Stromal cell of bone marrow (primary cell): ENCODE measurements at regions not wholly inside any gene's neighbourhood (a gene's known extent, or its start where the extent isn't known, plus 50 kb on each side); places are given as distances from the start of the nearest gene placed in this dataset.
"Not testable (repeated sequence)": the region's sequence is repeated elsewhere in the genome, so short reads cannot be mapped to it uniquely, and the experiment has no call there.

Experiments used
- DNase-seq: peaks from one replicate; pipeline ENCODE4 v3.0.0-alpha.2; 2012; ENCODE audit warnings: low read depth

DNA sequence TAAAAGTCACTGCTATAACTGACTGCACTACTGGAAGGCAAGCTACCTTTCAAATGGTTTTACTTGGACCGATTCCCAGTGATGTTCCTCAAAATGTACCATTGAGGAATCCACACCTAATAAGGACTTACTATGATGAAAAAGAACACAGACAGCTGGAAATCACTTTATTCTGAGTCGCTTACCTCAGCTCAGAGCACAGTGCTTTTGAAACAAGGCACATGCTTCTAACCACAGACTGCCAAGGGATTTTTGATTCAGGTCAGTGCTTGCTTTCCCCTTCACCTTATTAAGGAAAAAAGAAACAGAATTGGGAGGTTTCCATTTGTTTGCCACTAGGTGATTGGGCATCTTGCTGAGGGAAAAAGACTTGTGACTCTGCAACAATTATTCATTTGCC, 707.5 kb upstream of the FSHR start:
- DNase-seq = no peak

DNA sequence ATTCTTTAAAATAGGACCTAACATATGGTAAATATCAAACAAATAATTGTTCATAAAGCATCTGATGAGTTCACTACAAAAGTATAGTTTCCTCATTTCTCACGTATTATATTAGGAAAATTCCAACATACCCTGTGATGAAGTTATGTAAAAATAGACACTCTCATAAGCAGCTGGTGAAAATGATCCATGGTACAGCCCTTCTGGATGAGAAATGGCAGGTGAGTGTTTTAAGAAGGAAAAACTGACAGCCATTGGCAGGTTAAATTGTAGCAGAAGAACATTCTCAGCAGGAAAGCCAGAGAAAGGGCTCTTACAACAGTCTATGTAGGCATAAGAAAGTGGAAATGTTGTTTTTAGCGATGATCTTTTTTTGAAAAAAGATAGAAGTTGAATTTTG, 706.5 kb upstream of the FSHR start:
- no peak for DNase-seq

DNA sequence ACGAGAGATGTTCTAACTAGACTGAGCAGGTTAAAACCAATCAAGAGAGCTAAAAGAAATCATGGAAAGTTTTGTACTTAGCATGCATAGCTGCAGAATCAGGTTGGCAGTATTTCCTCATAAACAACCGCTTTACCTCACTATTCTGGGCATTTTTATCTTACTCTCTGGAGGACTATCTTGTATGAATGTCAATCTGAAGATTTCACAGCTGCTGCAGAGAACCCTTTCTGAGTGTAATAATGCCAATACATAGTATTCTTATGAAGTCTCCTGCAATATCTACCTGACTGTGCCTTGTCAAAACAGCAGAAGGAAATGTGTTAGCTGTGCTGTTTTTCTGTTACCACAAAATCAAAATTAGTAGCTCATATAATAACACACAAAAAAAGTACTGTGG, 705.9 kb upstream of the FSHR start:
- no peak for DNase-seq

DNA sequence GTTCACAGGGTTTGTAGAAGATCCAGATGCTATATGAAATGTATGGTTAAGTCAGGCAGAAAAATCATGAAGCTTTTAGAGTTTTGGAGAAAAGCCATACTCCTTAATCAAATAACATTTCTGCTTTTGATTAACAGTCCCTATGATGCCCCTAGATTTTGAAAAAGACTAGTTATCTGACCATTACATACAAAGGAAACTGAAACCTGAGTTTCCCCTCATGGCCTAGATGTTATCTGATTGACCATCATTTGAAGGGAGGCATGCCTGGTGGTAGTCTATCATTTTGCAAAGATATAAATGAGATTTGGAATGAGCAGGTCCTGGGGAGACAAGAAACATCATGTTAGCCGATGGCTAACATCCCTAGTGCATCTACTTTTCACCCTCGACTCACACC, 704.3 kb upstream of the FSHR start:
- DNase-seq = no peak

DNA sequence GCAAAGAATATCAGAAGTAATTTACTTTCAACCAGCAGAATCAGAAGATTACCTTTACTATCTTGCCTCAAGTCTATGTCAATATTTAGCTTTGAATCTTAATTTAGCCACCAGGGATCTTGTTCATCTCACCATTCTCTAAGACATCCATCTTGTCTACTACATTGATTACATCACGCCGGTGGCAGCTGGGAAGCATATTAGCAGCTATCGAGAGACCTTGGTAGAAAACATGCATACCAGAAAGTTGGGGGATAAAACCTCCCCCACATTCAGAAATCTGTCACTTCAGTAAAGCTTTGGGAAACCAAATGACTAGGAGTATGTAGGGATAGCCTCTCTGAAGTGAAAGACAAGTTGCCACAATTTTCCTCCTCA, 703.8 kb upstream of the FSHR start:
- DNase-seq = no peak

DNA sequence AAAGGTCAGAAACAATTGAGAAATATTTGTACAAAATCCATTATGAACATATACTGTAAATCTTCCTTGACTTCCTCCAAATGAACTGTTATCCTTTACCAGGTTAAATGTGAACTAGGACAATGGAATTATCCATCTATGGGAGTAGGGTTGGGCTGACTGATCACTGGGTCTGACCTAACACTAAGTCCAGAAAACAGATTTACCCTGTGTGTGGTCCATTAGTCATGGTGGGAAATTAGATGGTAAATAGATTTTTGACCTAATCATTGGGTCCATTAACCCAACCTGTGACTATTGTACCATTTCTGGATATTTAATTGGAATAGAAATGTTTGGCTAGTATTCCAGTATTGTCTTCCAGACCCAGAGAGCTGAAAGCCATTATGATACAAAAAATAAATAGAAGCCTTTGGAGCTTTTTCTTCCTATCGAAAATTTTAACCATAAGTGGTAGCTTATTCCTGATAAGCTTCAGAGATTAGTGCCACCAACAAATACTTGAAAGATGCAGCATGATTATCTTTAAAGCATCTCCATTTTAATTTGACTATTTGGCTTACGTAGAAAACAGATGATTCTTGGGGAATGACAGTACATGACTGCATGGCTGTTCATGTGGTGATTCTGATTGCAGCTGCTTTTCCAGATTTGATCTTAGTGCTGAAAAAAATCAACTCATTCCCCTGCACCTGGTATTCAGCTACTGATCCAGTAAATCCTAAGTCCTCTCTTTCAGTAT, 703.2 kb upstream of the FSHR start:
- no peak for DNase-seq

DNA sequence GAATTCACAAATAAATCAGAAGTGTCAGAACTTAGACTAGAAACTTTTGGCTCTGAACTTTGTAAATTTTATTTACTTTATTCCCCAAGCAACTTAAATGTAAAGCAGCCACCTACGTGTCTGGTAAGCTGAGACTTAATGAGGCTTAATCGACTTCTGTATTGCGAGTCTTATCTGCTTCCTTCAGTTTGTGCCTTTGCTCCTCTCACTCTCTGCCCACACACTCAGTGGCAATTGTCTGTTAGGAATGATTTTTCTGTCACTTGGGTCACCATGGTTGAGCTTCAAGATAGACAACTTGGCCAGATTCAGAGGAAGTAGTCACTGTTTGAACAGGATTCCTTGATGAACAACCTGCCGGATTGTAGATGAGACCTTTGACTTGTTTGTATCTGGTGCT, 691.4 kb upstream of the FSHR start:
- DNase-seq = no peak

DNA sequence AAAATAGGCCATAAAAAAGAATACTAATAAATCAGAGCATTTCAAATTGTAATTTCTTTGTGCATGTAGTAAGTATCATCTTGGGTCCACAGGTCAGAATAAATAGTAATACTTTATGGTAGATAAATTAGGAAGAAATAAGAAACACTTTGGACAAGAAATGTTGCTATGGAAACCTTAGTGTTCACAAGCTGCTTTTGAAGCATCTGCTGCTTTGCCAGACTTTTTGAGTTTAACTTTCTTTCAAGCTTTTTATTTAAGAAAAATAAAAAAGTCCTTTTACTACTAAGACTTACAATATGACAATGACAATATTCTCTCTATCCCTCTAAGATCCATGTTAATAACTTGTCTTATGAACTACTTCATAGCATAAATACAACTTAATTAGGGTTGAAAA, 690.7 kb upstream of the FSHR start:
- no peak for DNase-seq

DNA sequence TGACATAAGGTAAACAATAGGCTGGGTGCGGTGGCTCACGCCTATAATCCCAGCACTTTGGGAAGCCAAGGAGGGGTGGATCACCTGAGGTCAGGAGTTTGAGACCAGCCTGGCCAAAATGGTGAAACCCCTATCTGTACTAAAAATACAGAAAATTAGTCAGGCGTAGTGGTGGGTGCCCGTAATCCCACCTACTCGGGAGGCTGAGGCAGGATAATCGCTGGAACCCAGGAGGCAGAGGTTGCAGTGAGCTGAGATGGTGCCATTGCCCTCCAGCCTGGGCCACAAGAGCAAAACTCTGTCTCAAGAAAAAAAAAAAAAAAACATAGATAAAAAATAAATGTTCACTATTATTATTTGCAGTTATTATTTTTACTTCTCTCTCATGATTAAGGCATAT, 689.8 kb upstream of the FSHR start:
- not testable (repeated sequence) for DNase-seq

DNA sequence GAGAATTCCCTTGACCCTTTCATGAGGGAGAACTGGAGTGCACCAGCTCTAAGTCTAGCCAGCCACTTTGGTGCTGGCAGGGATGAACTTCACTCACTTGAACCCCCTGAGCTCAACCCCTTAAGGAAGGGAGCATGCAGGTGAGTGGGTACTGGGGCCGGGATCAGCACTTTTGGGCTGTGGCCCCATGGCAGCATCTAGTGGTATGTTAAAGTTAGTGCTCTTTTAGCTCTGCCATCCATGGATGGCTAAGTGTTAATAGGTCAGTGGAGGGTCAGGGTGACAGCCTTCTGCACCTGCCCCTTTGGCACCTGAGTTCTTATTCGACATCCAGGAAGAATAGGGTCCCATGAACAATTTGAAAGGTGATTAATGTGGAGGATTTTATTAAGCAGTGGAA, 689.0 kb upstream of the FSHR start:
- DNase-seq = no peak

DNA sequence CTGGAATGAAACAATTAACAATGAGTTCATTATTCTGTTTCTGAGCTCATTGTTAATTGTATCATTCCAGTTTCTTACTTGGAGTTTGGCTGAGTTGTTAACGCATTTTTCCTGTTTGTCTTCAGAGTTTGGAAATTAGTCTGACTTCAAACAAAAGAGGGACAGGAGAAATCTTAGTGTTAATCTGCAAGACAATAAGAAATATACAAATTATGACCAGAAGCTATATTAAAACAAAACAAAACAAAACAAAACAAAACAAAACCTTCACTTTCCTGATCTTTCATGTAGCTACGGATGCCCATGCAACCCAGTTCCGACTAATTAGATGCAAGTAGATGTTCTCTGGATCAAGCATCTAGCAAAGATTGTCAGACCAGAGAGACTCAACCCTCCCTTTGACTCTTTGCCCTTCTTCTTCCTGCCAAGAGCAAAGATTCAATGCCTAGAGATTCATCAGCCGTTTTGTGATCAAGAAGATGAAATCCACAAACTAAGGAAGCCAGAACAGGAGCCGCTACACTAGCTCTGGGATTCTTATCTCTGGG, 686.2 kb upstream of the FSHR start:
- no peak for DNase-seq

DNA sequence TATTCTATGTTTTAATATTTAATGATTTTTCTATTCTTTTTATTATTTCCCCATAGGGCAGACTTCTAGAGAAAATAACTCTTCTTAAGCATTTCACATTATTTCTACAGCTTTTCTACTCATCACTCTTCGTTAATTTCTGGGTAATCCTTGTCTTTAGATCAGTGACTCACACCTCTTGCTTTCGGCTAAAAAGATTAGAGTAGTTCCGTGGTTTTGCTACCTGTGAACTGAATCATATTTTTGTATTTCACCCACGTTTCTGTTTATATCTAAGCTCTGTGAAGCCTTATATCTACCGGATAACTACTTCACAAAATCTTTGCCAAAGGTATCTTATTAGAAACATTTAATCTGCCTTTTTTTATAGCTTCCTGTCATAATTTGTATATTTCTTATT, 685.5 kb upstream of the FSHR start:
- DNase-seq = no peak

DNA sequence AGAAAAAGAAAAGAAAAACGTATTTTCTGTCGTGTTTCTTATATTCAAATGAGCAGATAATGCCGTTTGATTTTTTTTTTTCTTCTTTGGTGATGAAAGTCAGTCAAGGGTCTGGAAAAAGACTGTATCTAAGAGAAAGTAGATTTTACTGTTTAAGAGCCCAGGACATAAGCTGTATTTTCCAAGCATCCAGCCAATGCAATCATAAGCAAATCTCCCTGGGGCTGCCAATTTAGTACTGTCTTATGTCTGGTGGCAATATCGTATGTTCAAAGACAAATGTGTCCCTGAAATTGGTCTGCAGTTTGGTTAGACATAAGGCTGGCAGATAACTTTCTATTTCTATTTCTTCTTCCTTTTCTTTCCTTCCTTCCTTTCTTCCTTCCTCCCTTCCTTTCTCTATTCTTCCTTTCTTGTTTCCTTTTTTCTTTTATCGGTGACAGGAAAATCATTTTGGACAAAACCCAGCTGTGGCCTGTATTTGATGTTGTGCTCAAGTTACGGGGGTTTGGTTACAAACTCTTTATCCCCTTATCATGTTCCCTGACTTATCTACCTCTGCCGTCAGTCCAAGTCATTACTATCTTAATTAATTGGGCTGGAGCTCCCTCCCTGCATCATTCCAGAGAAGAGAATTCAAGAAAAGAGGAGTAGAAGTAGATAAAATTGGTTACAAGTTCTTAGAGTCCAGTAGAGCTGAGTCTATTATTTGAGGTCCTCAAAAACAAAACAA, 683.4 kb upstream of the FSHR start:
- DNase-seq = no peak

DNA sequence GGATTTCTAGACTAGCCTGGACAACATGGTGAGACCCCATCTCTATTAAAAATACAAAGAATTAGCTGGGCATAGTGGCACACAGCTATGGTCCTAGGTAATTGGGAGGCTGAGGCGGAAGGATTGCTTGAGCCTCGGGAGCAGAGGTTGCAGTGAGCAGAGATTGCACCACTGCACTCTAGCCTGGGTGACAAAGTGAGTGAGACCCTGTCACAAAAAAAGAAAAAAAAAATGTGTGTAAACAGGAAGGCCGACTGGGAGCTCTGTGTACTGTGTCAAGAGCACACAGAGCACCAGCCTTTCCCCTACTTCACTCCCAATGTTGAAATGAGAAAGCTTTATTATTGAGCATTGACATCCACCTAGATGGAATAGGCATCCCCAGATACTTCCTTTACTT, 681.7 kb upstream of the FSHR start:
- DNase-seq = no peak

DNA sequence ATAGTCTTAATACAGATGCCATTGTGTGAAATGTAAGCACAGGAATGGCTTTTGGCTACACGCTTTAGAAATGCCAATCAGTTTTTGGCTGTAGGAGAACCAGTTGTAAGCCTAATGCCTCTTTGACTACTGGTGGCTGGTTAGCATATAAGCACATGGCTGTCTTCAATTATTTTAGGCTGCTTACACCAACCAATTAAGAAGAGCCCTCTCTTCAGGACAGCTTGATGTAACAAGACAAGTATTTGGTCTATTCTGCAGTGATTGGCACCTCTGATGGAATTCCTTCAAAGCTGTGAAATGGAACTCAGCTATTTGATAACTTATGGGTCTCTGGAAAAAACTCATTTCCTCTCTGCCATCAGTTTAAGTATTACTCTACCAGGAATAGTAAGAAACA, 680.1 kb upstream of the FSHR start:
- no peak for DNase-seq

DNA sequence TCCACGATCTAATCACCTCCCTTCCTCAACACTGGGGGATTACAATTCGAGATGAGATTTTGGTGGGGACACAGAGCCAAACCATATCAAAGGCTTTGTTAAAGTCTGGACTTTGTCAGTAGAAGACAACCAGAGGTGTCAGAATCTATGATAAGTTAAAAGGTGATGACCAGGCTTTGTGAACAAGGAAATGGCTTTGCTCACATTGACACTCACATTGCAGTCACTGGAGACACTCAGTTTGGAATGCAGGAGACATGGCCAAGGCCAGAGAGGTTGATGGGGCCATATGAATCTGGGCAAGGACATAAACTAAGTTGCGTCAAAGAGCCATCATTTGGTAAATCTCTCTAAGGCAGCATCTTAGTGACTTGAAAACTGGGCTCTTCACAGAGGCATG, 678.2 kb upstream of the FSHR start:
- DNase-seq = no peak

DNA sequence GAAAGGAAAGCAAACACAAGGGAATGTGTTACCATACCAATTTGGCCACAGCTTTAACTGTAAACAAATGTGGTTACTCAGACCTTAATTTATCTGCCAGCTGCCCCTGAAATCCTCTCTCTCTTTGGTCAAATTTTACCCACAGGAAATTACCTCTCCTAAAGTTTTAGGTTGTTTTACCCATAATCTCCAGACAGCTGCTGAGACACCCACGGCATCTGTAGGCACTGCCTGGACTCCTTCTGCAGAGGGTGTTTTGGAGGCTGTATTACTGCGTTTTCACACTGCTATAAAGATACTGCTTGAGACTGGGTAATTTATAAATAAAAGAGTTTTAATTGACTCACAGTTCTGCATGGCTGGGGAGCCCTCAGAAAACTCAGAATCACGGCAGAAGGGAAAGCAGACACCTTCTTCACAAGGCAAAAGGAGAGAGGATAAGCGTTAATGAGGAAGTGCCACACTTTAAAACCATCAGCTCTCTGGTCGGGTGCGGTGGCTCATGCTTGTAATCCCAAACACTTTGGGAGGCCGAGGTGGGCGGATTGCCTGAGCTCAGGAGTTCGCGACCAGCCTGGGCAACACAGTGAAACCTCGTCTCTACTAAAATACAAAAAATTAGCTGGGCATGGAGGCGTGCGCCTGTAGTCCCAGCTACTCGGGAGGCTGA, 677.5 kb upstream of the FSHR start:
- DNase-seq = no peak

DNA sequence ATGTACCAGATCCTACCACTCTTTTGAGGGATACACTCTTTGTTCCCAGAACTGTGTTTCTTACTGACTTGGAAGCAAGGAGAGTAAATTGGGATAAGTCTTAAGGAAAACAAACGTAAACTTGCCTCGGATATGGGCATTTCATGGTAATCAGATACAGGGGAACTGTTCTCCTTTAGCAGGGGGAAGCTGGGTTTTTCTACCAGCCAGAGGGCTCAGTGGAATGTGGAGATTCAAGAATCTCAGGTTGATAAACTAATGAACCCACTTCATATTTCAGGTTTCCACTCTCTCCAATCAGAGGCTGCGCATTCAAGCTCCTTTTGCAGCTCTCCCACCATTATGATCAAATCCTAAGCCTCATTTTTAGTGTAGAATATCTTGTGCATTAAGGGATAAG, 676.5 kb upstream of the FSHR start:
- DNase-seq = no peak

DNA sequence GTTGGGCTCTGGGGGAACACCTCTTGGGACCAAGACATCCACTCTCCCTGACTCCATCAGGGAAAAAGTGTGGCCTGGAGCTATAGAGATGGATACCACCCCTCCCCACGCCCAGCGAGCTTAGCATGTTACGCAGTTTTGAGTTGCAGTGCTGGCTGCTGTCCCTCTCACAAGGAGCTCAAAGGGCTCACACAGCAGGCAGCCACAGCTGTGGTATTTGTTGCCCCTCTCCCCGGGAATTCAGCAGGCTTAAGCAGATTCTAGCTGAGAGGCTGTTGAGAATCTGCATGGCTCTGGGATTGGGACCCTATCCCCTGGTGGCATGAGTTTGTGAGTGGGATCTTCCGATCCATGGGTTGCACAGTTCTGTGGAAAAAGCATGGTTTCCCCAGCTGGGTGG, 673.1 kb upstream of the FSHR start:
- DNase-seq = no peak

DNA sequence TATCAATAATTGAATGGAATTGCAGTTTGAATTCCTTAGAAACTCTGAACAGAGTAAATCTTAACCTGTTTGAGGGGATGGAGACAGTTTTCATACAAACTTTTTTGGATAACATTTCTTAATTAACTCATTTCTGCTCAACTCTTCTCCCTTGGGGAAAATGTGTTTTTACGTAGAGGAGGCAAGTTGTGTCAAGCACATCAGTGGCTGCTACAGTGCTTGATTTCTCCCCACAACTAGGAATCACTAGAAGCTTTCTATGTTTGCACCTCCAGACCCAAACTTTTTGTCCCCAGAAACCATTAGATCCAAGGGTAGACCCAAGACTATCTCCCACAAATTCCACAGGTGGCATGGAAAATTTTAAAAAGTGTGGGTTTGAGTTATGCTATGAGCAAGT, 658.9 kb upstream of the FSHR start:
- no peak for DNase-seq

DNA sequence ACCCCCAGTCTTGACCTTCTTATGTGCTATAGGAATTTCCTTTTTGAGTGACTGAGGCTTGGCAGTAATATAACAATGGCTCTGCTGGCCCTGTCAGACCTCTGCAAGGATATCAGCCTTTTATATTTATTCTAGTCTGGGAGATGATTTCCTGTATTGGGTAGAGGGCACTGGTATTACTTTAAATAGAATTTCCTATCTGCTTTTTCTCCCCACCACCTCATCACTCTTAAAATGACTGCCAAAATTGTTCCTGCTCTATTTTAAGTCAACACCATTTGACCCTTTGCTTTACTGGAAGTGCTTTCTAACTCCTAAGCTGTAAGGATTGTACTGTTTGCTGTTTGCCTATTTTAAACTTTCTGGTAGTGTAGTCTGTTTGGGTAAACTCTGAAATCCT, 658.4 kb upstream of the FSHR start:
- no peak for DNase-seq

DNA sequence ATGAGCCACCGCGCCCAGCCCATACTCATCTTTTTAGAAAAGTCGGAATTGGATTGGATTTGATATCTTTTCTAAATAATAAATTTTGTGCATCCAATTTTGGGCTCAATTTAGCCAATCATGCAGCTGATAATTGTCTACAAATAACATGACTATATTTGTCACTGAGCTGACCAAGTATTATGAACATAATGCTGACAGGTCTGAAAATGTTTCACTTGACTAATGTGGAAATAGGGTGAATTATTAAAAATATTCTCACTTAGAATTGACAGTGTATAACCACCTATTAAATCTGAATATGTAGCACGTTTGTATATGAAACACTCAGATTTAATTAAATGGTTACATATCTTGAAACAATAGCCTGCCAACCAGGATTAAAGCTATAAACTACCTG, 657.2 kb upstream of the FSHR start:
- DNase-seq = no peak

DNA sequence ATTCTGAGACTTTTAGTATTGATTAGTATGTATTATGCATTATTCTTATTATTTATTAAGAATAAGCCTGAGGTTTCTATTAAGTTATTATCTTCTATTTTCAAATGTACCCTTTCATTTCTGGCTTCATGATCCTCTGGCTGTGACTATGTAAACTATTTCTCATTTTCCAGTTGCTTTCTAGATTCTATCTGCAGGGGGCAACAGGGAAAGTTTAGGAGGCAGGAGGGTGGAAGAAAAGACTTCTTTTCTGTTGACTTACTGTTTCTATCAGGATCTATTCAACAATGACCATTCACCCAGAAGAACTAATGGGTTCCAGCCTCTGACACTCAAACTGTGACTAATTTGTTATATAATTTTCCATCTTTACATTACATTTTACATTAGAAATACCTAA, 653.4 kb upstream of the FSHR start:
- no peak for DNase-seq
